GM18499 (cell line): ENCODE measurements at regions not wholly inside any gene's neighbourhood (a gene's known extent, or its start where the extent isn't known, plus 50 kb on each side); places are given as distances from the start of the nearest gene placed in this dataset.

ENCODE experiments used
- ATAC-seq: cut with Tn5 transposase; IDR thresholded peaks from one replicate; pipeline ENCODE4 v1.9.1; 2021; ENCODE audit warnings: moderate number of reproducible peaks; ENCODE audit not compliant: insufficient read depth, unreplicated experiment

- no peak for ATAC-seq
Measured at GRCh38 chr13:104757712-104758111, 1691.5 kb upstream of the SLC10A2 start.

- no peak for ATAC-seq
Measured at GRCh38 chr13:104750377-104750776, 1684.2 kb upstream of the SLC10A2 start.

GRCh38 chr13:104740641-104741222 is 1674.5 kb upstream of the SLC10A2 start:
- ATAC-seq, result no peak

- no peak for ATAC-seq
Measured at GRCh38 chr13:104737713-104738112, 1671.5 kb upstream of the SLC10A2 start.

- ATAC-seq, result no peak
Measured at GRCh38 chr13:104733427-104733826, 1667.2 kb upstream of the SLC10A2 start.

GRCh38 chr13:104715111-104715510 is 1648.9 kb upstream of the SLC10A2 start:
- ATAC-seq, result no peak

GRCh38 chr13:104705031-104705750 is 1639.0 kb upstream of the SLC10A2 start:
- ATAC-seq, result no peak

- ATAC-seq, result no peak
Measured at GRCh38 chr13:104701591-104701990, 1635.4 kb upstream of the SLC10A2 start.

GRCh38 chr13:104694397-104694796 is 1628.2 kb upstream of the SLC10A2 start:
- ATAC-seq, result no peak

GRCh38 chr13:104693126-104693525 is 1626.9 kb upstream of the SLC10A2 start:
- ATAC-seq, result no peak

- no peak for ATAC-seq
Measured at GRCh38 chr13:104691767-104692467, 1625.7 kb upstream of the SLC10A2 start.

GRCh38 chr13:104686484-104686883 is 1620.3 kb upstream of the SLC10A2 start:
- no peak for ATAC-seq

GRCh38 chr13:104683789-104684188 is 1617.6 kb upstream of the SLC10A2 start:
- ATAC-seq, result no peak

- no peak for ATAC-seq
Measured at GRCh38 chr13:104678161-104678560, 1611.9 kb upstream of the SLC10A2 start.

GRCh38 chr13:104671901-104672300 is 1605.7 kb upstream of the SLC10A2 start:
- ATAC-seq, result no peak

- no peak for ATAC-seq
Measured at GRCh38 chr13:104657196-104657595, 1591.0 kb upstream of the SLC10A2 start.

- ATAC-seq, result no peak
Measured at GRCh38 chr13:104650431-104650830, 1584.2 kb upstream of the SLC10A2 start.

GRCh38 chr13:104648291-104648690 is 1582.1 kb upstream of the SLC10A2 start:
- ATAC-seq, result no peak

GRCh38 chr13:104645786-104646185 is 1579.6 kb upstream of the SLC10A2 start:
- no peak for ATAC-seq

GRCh38 chr13:104641309-104641708 is 1575.1 kb upstream of the SLC10A2 start:
- no peak for ATAC-seq

GRCh38 chr13:104635879-104636278 is 1569.7 kb upstream of the SLC10A2 start:
- no peak for ATAC-seq
